Activated CD4-positive, CD25-positive, alpha-beta regulatory T cell treated with anti-CD3 and anti-CD28 coated beads, Interleukin-2, amount 50 U/mL, for 16 hours (primary cell): ENCODE measurements at regions not wholly inside any gene's neighbourhood (a gene's known extent, or its start where the extent isn't known, plus 50 kb on each side); places are given as distances from the start of the nearest gene placed in this dataset.
"Not testable (repeated sequence)": the region's sequence is repeated elsewhere in the genome, so short reads cannot be mapped to it uniquely, and the experiment has no call there.

Source experiments
- DNase-seq: peaks from one replicate; pipeline ENCODE4 v3.0.0-alpha.2; 2020; ENCODE audit warnings: low read depth, low spot score

GRCh38 chr19:13652810-13653590 is 111.3 kb upstream of the MRI1 start:
- no peak for DNase-seq

GRCh38 chr19:13646758-13647157 is 117.6 kb upstream of the MRI1 start:
- DNase-seq = no peak

- no peak for DNase-seq
Measured at GRCh38 chr19:13644645-13645044, 119.7 kb upstream of the MRI1 start.

- no peak for DNase-seq
Measured at GRCh38 chr19:13640611-13641010, 123.7 kb upstream of the MRI1 start.

- DNase-seq = no peak
Measured at GRCh38 chr19:13639342-13639929, 124.9 kb upstream of the MRI1 start.

- DNase-seq = no peak
Measured at GRCh38 chr19:13637664-13638063, 126.7 kb upstream of the MRI1 start.

- no peak for DNase-seq
Measured at GRCh38 chr19:13634658-13635057, 128.4 kb upstream of the CACNA1A start.

GRCh38 chr19:13633522-13633922 is 127.2 kb upstream of the CACNA1A start:
- no peak for DNase-seq

- no peak for DNase-seq
Measured at GRCh38 chr19:13633109-13633508, 126.8 kb upstream of the CACNA1A start.

GRCh38 chr19:13632164-13632563 is 125.9 kb upstream of the CACNA1A start:
- DNase-seq = not testable (repeated sequence)

- DNase-seq = no peak
Measured at GRCh38 chr19:13629687-13630357, 123.5 kb upstream of the CACNA1A start.

- DNase-seq = no peak
Measured at GRCh38 chr19:13627531-13627930, 121.3 kb upstream of the CACNA1A start.

GRCh38 chr19:13623716-13624710 is 117.7 kb upstream of the CACNA1A start:
- no peak for DNase-seq

GRCh38 chr19:13622766-13623715 is 116.8 kb upstream of the CACNA1A start:
- DNase-seq = no peak

GRCh38 chr19:13621413-13621812 is 115.1 kb upstream of the CACNA1A start:
- DNase-seq = no peak

- no peak for DNase-seq
Measured at GRCh38 chr19:13619203-13619632, 112.9 kb upstream of the CACNA1A start.

- DNase-seq = no peak
Measured at GRCh38 chr19:13615890-13616289, 109.6 kb upstream of the CACNA1A start.

GRCh38 chr19:13613447-13613846 is 107.2 kb upstream of the CACNA1A start:
- no peak for DNase-seq

- no peak for DNase-seq
Measured at GRCh38 chr19:13611596-13611995, 105.3 kb upstream of the CACNA1A start.

- no peak for DNase-seq
Measured at GRCh38 chr19:13610039-13610691, 103.9 kb upstream of the CACNA1A start.
